Activated T-cell treated with anti-CD3 and anti-CD28 coated beads, Interleukin-2, amount 50 U/mL, for 4 hours (primary cell): ENCODE measurements at regions not wholly inside any gene's neighbourhood (a gene's known extent, or its start where the extent isn't known, plus 50 kb on each side); places are given as distances from the start of the nearest gene placed in this dataset.

ENCODE experiments used
- ATAC-seq, 2 donors: fragments of 200-7000 bp; cut with Tn5 transposase; one replicate each; pipeline ENCODE4 v1.10.0; 2021
- DNase-seq: peaks from one replicate; pipeline ENCODE4 v3.0.0-alpha.2; 2020
- H3K27me3 Mint-ChIP-seq: one replicate; pipeline ENCODE4 v1.8.0; 2021; ENCODE audit warnings: low read depth, mixed read lengths
- H3K36me3 Mint-ChIP-seq: one replicate; pipeline ENCODE4 v1.8.0; 2022; ENCODE audit warnings: mixed read lengths; ENCODE audit not compliant: insufficient read depth
- H3K4me1 Mint-ChIP-seq: one replicate; pipeline ENCODE4 v1.8.0; 2021; ENCODE audit warnings: low read depth, mixed read lengths
- H3K4me3 Mint-ChIP-seq: one replicate; pipeline ENCODE4 v1.8.0; 2021; ENCODE audit warnings: mild to moderate bottlenecking, moderate library complexity, mixed read lengths
- H3K9me3 Mint-ChIP-seq: one replicate; pipeline ENCODE4 v1.8.0; 2021; ENCODE audit warnings: mixed read lengths

GRCh38 chr2:219919506-219919905 lies 292.1 kb downstream of the SLC4A3 start:
- Mint-ChIP-seq H3K9me3 (no peaks in the 10 kb centered on the region), H3K4me3 (no peak overlapping the region), H3K36me3 (no peaks in the 10 kb centered on the region), H3K27me3 (no peaks in the 10 kb centered on the region), H3K4me1 (no peaks in the 10 kb centered on the region)
- no peak for DNase-seq
- ATAC-seq, result no peak

DNA sequence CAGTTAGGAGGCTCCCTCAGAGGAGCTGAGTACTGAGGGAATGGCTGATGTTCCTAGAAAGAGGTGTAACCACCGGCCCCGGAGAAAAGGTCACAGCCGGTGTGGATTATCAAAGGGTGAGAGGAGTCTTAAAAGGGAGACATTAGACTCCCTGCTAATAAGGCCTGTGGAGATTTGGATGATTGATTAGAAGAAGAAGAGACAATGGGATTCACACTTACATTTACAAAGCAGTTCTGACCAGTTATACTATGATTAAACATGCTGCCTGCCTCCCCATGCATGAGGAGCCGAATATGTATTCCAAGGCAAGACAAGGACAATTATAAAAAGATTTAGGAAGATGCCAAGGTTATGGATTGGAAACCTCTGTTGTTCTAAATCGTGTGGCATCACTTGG lies 302.4 kb downstream of the SLC4A3 start:
- DNase-seq (no peak), ATAC-seq (no peak)
- no peaks in the 10 kb centered on the region for H3K9me3 Mint-ChIP-seq
- H3K27me3 Mint-ChIP-seq, result peaks cover 3% of the 10 kb centered on the region
- H3K4me1 Mint-ChIP-seq, result no peaks in the 10 kb centered on the region
- H3K36me3 Mint-ChIP-seq, result no peaks in the 10 kb centered on the region
- H3K4me3 Mint-ChIP-seq, result no peak overlapping the region

DNA sequence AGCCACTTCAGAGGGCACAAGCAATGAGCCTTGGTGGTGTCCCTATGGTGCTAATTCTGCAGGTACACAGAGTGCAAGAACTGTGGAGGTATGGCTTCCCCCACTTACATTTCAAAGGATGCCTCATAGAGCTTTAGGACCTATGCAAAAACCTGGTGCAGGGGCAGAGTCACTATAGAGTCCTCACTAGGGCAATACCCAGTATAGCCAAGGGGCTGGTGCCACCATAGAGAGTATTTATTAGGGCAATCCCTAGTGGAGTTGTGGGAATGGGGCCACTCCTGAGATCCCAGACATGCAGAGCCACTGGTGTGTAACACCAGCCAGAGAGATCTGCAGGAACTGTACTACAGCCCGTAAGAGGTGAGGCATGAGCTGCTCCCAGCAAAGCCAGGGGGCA lies 312.2 kb downstream of the SLC4A3 start:
- Mint-ChIP-seq H3K9me3 (no peaks in the 10 kb centered on the region), H3K4me3 (no peak overlapping the region), H3K27me3 (no peaks in the 10 kb centered on the region), H3K4me1 (no peaks in the 10 kb centered on the region), H3K36me3 (no peaks in the 10 kb centered on the region)
- DNase-seq (no peak), ATAC-seq (no peak)

DNA sequence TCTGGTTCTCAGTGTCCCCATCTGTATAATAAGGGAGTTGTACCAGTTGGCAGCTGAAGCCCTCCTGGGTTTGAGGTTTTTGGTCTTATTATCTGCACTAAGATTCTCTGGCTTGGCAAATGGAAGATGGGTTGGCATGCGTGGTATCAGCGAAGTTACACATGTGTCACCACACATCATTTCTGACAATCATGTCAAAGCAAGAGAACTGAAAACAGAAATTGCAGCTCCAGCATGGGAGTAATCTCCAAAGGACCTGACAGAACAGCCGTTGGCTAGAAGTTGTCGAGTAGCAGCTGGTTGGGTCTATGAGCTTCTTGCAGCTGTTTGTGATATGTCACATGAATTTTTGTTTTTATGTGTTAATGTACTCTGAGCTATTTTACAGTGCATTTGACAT lies 317.4 kb downstream of the SLC4A3 start:
- no peaks in the 10 kb centered on the region for H3K4me1 Mint-ChIP-seq
- ATAC-seq, result no peak
- no peaks in the 10 kb centered on the region for H3K27me3 Mint-ChIP-seq
- no peak for DNase-seq
- no peak overlapping the region for H3K4me3 Mint-ChIP-seq
- no peaks in the 10 kb centered on the region for H3K9me3 Mint-ChIP-seq
- no peaks in the 10 kb centered on the region for H3K36me3 Mint-ChIP-seq

DNA sequence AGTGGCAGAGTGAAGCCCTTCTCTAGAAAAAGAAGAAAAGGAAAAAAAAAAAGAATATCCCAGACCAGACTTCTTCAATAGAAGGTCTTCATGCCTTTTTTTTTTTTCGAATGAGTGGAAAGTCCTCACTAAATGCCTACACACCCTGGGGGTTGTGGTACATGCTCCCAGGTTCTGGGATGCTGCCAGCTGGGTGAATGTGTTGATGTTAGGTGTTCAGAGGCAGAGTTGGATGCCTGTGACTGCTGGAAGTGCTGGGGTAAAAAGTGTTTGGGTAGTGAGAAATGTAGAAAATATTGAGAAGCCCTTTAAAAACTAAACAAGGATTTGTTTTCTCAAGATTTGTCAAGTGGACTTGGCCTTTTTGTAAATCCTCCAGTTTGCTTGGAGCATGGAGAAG lies 318.6 kb downstream of the SLC4A3 start:
- ATAC-seq, result no peak
- Mint-ChIP-seq H3K27me3 (no peaks in the 10 kb centered on the region), H3K36me3 (no peaks in the 10 kb centered on the region), H3K9me3 (no peaks in the 10 kb centered on the region), H3K4me1 (no peaks in the 10 kb centered on the region), H3K4me3 (no peak overlapping the region)
- DNase-seq, result no peak

GRCh38 chr2:219946529-219946928 lies 319.1 kb downstream of the SLC4A3 start:
- H3K9me3 Mint-ChIP-seq, result no peaks in the 10 kb centered on the region

DNA sequence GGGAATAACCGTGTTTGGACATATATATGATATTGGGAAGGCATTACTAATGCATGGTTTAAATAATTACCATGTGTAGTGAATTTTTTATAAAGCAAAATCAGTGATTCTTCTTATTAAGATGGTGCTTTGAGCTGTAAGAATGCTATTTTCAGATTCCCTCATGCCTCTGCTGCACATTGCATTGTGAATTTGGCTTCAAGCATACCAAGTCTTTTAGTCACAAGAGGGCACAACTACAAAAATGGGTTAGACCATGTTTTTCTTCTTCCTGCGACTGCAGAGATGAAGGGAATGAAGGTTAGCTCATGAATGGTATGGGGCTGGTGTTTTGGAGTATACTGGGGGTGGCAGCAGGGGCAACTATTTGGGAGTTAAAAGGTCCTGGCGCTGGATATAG lies 320.1 kb downstream of the SLC4A3 start:
- no peak for ATAC-seq
- no peaks in the 10 kb centered on the region for H3K27me3 Mint-ChIP-seq
- no peak overlapping the region for H3K4me3 Mint-ChIP-seq
- H3K4me1 Mint-ChIP-seq, result no peaks in the 10 kb centered on the region
- peaks cover under 1% of the 10 kb centered on the region for H3K9me3 Mint-ChIP-seq
- H3K36me3 Mint-ChIP-seq, result no peaks in the 10 kb centered on the region
- no peak for DNase-seq

More at GRCh38 chr2:219946529-219946928, 319.1 kb downstream of the SLC4A3 start:
- ATAC-seq, result no peak
- DNase-seq, result no peak
- Mint-ChIP-seq H3K4me1 (no peaks in the 10 kb centered on the region), H3K36me3 (no peaks in the 10 kb centered on the region), H3K27me3 (no peaks in the 10 kb centered on the region), H3K4me3 (no peak overlapping the region)

- H3K36me3 Mint-ChIP-seq, result no peaks in the 10 kb centered on the region
- peaks cover 4% of the 10 kb centered on the region for H3K9me3 Mint-ChIP-seq
- no peak overlapping the region for H3K4me3 Mint-ChIP-seq
- ATAC-seq, result no peak
- H3K4me1 Mint-ChIP-seq, result no peaks in the 10 kb centered on the region
- DNase-seq, result no peak
- H3K27me3 Mint-ChIP-seq, result no peaks in the 10 kb centered on the region
Measured at GRCh38 chr2:219949053-219949452, 321.6 kb downstream of the SLC4A3 start.

- Mint-ChIP-seq H3K4me1 (no peaks in the 10 kb centered on the region), H3K4me3 (no peak overlapping the region), H3K9me3 (peaks cover 6% of the 10 kb centered on the region), H3K27me3 (no peaks in the 10 kb centered on the region), H3K36me3 (no peaks in the 10 kb centered on the region)
- no peak for ATAC-seq
- DNase-seq, result no peak
Measured at GRCh38 chr2:219951099-219951498, 323.7 kb downstream of the SLC4A3 start.

DNA sequence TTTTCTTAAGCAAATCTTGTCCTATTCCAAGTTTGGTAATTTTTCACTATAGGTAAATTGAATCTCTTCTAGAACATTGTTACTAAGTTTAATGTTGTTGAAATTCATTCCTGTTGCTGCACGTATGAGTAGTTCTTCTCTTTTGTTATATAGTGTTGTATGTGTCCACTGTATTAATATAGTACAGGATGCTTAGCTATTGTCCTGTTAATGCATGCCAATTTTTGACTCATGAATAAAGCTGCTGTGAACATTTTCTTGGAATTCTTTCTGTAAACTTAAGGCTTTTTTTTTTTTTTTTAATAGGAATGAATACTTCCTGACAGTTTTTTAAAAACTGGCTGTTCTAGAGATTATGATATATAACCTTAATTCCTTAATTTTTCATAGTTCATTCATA lies 326.9 kb downstream of the SLC4A3 start:
- DNase-seq, result no peak
- Mint-ChIP-seq H3K4me1 (no peaks in the 10 kb centered on the region), H3K4me3 (no peak overlapping the region), H3K27me3 (peaks cover 2% of the 10 kb centered on the region), H3K36me3 (no peaks in the 10 kb centered on the region), H3K9me3 (peaks cover 6% of the 10 kb centered on the region)
- no peak for ATAC-seq

DNA sequence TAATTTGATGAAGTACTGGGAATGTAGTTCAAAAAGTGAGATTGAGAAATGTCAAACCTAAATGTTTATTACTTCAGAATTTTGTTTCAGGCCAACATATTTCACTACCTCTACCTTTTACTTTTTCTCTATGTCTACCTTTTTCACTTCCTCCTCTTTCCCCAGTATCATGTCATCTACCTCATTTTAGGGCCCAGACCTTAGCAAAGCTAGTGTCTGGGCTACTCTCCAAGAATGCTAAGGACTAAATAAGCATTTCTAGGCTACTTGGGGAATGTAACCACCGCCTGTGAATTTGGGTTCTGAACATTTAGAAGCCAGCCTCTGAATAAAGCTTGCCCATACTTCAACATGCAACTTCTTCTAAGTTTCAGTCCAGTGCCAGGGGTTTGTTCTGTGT lies 330.4 kb downstream of the SLC4A3 start:
- H3K9me3 Mint-ChIP-seq, result peaks cover 4% of the 10 kb centered on the region
- no peaks in the 10 kb centered on the region for H3K36me3 Mint-ChIP-seq
- H3K4me3 Mint-ChIP-seq, result no peak overlapping the region
- ATAC-seq (no peak), DNase-seq (no peak)
- H3K4me1 Mint-ChIP-seq, result no peaks in the 10 kb centered on the region
- peaks cover 2% of the 10 kb centered on the region for H3K27me3 Mint-ChIP-seq

DNA sequence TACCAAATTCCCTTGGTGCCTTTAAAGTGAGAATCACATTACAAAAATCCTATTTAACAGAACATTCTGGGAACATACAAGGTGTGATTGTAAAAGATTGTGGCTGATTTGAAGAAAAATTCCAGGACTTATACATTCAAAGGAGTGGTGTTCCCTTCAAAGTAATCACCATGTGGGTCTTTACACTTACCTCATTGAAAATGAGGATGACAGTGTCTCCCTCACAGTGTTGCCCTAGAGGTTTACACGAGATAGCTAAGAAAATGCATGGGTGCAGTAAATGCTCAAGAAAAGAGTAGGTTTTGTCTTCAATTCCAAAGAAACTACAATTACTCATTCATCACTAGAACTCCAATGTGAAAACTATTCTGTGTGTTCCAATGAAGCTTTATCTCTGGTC lies 331.5 kb downstream of the SLC4A3 start:
- Mint-ChIP-seq H3K9me3 (peaks cover 2% of the 10 kb centered on the region), H3K36me3 (no peaks in the 10 kb centered on the region), H3K4me1 (no peaks in the 10 kb centered on the region), H3K4me3 (no peak overlapping the region), H3K27me3 (peaks cover 2% of the 10 kb centered on the region)
- DNase-seq (no peak), ATAC-seq (no peak)

- Mint-ChIP-seq H3K9me3 (no peaks in the 10 kb centered on the region), H3K4me3 (no peak overlapping the region), H3K4me1 (no peaks in the 10 kb centered on the region), H3K27me3 (peaks cover 2% of the 10 kb centered on the region), H3K36me3 (no peaks in the 10 kb centered on the region)
- no peak for ATAC-seq
- DNase-seq, result no peak
Measured at GRCh38 chr2:219959471-219959870, 332.0 kb downstream of the SLC4A3 start.

- Mint-ChIP-seq H3K4me1 (no peaks in the 10 kb centered on the region), H3K4me3 (no peak overlapping the region), H3K27me3 (peaks cover 2% of the 10 kb centered on the region), H3K9me3 (no peaks in the 10 kb centered on the region), H3K36me3 (no peaks in the 10 kb centered on the region)
- ATAC-seq, result no peak
- no peak for DNase-seq
Measured at GRCh38 chr2:219961947-219962498, 334.6 kb downstream of the SLC4A3 start.

GRCh38 chr2:219962801-219963200 lies 335.4 kb downstream of the SLC4A3 start:
- H3K36me3 Mint-ChIP-seq, result no peaks in the 10 kb centered on the region

More at GRCh38 chr2:219962801-219963200, 335.4 kb downstream of the SLC4A3 start:
- Mint-ChIP-seq H3K27me3 (peaks cover 2% of the 10 kb centered on the region), H3K9me3 (no peaks in the 10 kb centered on the region), H3K4me3 (no peak overlapping the region), H3K4me1 (no peaks in the 10 kb centered on the region)
- ATAC-seq (no peak), DNase-seq (no peak)
